HPDE6-E6E7 (cell line): ENCODE measurements at regions not wholly inside any gene's neighbourhood (a gene's known extent, or its start where the extent isn't known, plus 50 kb on each side); places are given as distances from the start of the nearest gene placed in this dataset.

Source experiments
- DNase-seq: peaks from one replicate; pipeline ENCODE4 v3.0.0; 2011; ENCODE audit warnings: missing footprints; ENCODE audit errors: extremely low spot score

GRCh38 chr13:21960108-21960507 is 289.2 kb downstream of the FGF9 start:
- DNase-seq: no peak

DNA sequence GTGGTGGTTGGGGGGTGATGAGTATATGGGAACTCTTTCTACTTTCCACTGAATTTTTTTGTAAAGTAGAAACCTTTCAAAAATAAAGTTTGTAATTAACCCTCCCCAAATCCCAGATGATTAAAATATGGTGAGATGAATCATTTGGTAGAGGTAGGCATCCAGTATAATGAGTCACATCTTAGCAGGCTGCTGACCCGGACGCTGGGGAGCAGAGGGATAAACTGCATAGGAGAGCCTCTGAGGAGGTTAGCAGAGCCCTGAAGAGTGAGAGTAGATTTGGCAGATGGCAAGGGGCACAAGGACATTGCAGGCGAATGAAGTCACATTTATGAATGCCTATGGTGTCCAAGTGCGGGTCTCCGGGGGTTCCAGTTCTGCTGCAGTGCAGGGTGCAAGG is 293.8 kb downstream of the FGF9 start:
- DNase-seq: no peak

DNA sequence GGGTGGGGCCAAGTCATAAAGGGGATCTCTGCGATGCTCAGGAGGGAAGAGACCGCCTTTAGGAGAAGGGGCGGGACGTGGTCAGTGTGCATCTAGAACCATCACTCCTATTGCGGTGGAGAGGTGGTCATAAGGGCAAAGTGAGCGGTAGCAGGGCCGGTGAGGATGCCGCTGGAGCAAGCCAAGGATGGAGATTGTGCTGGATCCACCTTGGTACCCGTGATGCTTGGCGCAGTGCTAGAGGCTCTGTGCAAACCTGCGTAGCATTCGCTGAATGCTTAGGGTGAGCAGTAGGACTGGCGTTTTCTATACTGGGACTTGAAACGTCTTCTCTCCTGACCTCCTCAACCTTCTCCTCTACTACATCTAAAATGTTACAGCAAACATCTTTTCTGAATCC is 294.2 kb downstream of the FGF9 start:
- DNase-seq: no peak

DNA sequence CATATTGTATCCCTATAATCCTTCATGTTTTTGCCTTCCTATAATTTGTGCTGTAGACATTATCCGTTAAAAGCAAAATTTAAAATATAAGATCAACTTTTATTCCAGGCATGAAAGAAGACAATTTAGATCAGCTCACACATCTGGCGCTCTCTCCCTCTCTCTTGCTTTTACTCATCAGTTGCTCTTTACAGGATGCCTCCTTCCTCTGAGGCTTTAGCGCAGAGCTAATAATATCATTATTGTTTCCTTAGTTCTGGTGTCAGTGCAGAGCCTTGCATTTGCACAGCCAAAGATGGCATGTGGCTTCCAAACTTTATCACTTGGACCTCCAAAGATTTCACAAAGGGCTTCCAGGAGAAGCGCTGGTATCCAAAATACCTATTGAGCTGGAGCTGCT is 295.1 kb downstream of the FGF9 start:
- no peak for DNase-seq

- no peak for DNase-seq
These were observed 297.0 kb downstream of the FGF9 start for GRCh38 chr13:21967871-21968270.

DNA sequence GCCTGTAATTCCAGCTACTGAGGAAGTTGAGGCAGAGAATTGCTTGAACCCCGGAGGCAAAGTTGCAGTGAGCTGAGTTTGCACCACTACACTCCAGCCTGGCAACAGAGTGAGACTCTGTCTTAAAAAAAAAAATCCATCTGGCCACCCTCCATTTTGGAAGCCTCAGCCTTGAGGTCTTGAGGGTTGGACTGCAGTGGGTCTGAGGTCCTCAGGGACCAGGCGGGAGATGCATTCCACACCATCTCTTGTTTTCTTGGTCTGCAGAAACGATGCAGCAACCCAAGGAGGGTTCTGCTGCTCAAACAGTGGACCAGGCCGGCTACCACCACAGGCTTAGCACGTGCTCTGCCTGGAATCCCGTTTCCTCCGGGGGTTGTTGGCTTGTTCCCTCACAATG is 299.3 kb downstream of the FGF9 start:
- DNase-seq: no peak

- DNase-seq: no peak
These were observed 300.0 kb downstream of the FGF9 start for GRCh38 chr13:21970918-21971317.

- DNase-seq: no peak
These were observed 301.1 kb downstream of the FGF9 start for GRCh38 chr13:21971662-21972621.

DNA sequence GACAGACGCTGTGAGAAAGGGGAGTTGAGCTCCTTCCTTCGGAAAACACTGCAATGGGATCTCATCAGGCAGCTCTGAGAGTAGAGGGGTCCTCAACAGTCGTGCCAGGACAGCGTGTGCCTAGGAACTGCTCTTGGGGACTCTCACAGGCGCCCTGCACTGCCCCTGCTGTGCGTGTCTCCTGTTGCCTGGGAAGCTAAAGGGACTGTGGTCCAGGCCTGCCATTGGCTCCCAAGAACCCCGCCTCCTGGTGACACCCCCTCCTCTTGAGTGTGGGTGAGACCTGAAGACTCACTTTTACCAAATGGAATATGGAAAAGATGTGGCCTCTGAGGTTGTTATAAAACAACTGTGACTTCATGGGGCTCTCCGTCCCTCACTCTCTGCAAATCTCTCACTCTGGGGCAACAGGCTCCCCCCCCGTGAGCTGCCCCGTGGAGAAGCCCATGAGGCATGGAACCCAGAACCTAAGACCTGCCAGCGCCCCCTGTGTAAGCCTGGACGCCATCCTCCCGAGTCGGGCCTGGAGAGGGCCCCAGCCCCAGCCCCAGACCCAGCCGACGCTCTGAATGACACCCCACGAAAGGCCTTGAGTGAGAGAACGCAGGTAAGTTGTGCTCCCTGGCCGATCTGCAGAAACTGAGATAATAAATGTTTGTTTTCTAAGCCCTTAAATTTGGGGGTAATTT is 302.7 kb downstream of the FGF9 start:
- no peak for DNase-seq

- DNase-seq: no peak
These were observed 303.9 kb downstream of the FGF9 start for GRCh38 chr13:21974741-21975140.

DNA sequence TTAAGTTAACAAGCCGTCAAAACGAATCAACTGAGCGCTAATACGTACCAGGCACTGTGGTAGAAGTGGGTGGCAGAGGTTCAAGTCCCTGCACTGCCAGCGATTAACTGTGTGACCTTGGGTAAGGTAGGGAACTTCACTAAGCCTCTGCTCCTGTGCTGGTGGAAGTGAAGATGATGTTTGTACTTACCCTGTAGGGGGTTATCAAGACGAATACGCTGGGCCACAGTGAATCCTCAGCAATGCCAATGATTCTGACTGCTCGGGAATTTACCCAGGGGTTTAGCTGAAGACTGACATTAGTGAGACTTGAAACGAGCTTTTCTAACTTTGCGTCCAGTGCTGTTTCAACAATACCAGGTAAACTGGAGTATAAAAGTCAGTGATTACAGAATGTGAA is 305.3 kb downstream of the FGF9 start:
- no peak for DNase-seq

GRCh38 chr13:21979161-21979806 is 308.4 kb downstream of the FGF9 start:
- DNase-seq: no peak

DNA sequence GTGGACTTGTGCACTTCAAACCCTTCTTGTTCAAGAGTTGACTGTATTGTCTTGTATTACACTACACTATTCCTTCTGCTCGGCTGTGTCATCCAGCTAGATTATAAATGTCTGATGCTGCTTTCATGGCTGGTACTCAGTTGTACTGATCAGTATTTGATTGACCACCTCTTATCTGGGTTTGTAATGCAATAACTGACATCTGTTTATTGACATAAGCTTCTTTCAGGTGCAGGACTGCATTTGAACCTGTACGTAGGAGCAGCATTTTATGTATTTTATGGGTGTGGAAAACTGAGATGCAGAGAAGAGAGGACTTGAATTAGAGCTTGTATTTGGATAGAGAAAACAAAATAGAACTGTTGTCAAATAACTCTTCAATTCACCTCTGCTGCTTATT is 309.2 kb downstream of the FGF9 start:
- no peak for DNase-seq

DNA sequence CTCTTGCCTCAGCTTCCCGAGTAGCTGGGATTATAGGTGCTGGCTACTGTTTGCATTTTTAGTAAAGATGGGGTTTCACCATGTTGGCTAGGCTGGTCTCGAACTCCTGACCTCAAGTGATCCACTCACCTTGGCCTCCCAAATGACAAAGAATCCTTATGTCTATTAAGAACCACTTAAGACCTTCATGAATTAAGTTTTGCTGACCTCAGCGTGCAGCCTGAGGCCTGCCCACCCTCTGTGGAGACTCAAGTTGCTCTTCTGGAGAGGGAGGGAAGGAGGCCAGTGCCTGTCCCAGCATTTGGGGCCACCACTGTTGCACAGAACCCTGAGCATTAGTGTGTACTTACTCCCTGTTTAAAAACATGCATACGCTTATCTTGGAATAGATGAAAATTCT is 313.3 kb downstream of the FGF9 start:
- DNase-seq: no peak

DNA sequence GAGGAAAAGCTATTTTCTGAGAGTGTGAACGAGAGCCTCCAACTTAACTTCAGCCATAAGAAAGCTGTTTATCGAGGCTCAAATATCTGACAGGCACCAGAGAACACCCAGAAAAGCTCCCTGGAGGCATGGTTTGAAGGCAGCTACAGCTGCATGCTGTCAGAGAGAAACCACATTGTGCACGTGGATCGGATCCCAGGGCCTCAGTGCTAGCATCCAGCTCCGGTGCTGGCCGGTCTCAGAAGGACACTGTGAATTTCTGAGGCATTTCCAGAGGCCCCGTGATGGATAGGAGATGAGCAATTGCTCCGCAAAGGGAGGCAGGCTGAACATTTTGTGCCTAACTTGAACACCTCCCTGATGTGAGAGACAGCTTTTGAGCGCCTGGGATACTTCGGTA is 315.7 kb downstream of the FGF9 start:
- no peak for DNase-seq

- DNase-seq: no peak
These were observed 316.9 kb downstream of the FGF9 start for GRCh38 chr13:21987793-21988192.

- no peak for DNase-seq
These were observed 317.8 kb downstream of the FGF9 start for GRCh38 chr13:21988624-21989023.

DNA sequence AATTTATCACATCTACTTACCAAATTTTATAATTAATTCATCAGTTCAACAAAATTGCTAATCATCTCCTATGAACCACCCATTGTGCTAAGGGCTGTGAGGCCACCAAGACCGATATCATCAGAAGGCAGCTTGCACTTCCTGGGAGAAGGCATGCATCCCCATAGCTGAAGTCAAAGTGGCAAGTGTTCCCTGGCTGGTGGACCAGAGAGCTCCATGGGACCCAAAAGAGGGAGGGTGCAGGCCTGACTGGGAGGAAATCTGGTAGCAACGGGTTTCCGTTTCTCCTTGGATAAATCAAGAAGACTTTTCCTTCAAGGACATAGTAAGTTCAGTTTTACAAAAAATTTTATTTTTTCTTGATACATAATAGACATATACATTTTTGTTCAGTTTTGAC is 325.2 kb downstream of the FGF9 start:
- no peak for DNase-seq

GRCh38 chr13:21997726-21998125 is 326.9 kb downstream of the FGF9 start:
- DNase-seq: no peak

- DNase-seq: no peak
These were observed 327.6 kb downstream of the FGF9 start for GRCh38 chr13:21998279-21998990.

DNA sequence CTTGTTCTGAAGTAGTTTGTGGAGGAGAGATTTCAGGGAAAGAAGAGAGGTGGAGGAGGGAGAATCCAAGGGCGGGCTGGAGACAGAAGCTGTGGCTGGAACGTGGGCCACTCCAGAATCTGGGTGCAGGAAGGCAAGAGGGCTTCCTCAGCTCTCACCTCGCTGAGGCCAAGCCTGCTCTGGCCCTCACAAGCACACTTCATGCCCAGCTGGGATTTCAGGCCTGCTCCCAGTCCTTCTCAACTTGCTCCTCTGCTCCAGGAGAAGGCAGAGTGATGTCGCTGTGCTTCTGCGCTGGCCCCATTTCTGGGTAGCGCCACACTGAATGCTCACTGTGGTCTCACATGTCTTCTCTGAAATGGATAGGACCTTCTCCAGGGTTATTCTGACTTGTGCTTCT is 328.8 kb downstream of the FGF9 start:
- no peak for DNase-seq

- no peak for DNase-seq
These were observed 329.3 kb downstream of the FGF9 start for GRCh38 chr13:22000191-22000590.
